GM20431 (cell line): ENCODE measurements at regions not wholly inside any gene's neighbourhood (a gene's known extent, or its start where the extent isn't known, plus 50 kb on each side); places are given as distances from the start of the nearest gene placed in this dataset.
"Not testable (repeated sequence)": the region's sequence is repeated elsewhere in the genome, so short reads cannot be mapped to it uniquely, and the experiment has no call there.

Source experiments
- in situ Hi-C: fragments of 300-500 bp; cut with MseI, MboI; formaldehyde crosslinking; loops from one replicate; pipeline ENCODE4 v1.15.0; 2020; ENCODE audit warnings: low sequenced_read_pairs; ENCODE audit not compliant: unreplicated experiment

GRCh38 chr6:48944276-48944675 is 518.8 kb downstream of the MMUT start:
- in situ Hi-C loops = not testable (repeated sequence)

GRCh38 chr6:48933136-48933535 is 529.9 kb downstream of the MMUT start:
- in situ Hi-C loops = no loop called here

GRCh38 chr6:48928937-48929336 is 534.1 kb downstream of the MMUT start:
- in situ Hi-C loops = no loop called here

- in situ Hi-C loops = no loop called here
Observed at GRCh38 chr6:48922837-48923236, 540.2 kb downstream of the MMUT start.

- in situ Hi-C loops = no loop called here
Observed at GRCh38 chr6:48919555-48919954, 543.5 kb downstream of the MMUT start.

- in situ Hi-C loops = no loop called here
Observed at GRCh38 chr6:48917233-48917632, 545.8 kb downstream of the MMUT start.

GRCh38 chr6:48916607-48917006 is 546.4 kb downstream of the MMUT start:
- in situ Hi-C loops = no loop called here

- in situ Hi-C loops = no loop called here
Observed at GRCh38 chr6:48915591-48915990, 547.5 kb downstream of the MMUT start.

GRCh38 chr6:48912503-48912902 is 550.5 kb downstream of the MMUT start:
- in situ Hi-C loops = no loop called here

GRCh38 chr6:48904809-48905208 is 558.2 kb downstream of the MMUT start:
- in situ Hi-C loops = no loop called here

GRCh38 chr6:48894469-48894868 is 568.6 kb downstream of the MMUT start:
- in situ Hi-C loops = no loop called here

GRCh38 chr6:48893048-48893447 is 570.0 kb downstream of the MMUT start:
- in situ Hi-C loops = no loop called here

- in situ Hi-C loops = no loop called here
Observed at GRCh38 chr6:48891308-48891707, 571.7 kb downstream of the MMUT start.

GRCh38 chr6:48889429-48889828 is 573.6 kb downstream of the MMUT start:
- in situ Hi-C loops = no loop called here

- in situ Hi-C loops = no loop called here
Observed at GRCh38 chr6:48883116-48883515, 579.9 kb downstream of the MMUT start.

GRCh38 chr6:48881551-48881950 is 581.5 kb downstream of the MMUT start:
- in situ Hi-C loops = no loop called here

- in situ Hi-C loops = no loop called here
Observed at GRCh38 chr6:48869595-48869994, 593.5 kb downstream of the MMUT start.

GRCh38 chr6:48866682-48867081 is 596.4 kb downstream of the MMUT start:
- in situ Hi-C loops = no loop called here

GRCh38 chr6:48860175-48860574 is 602.9 kb downstream of the MMUT start:
- in situ Hi-C loops = no loop called here

- in situ Hi-C loops = no loop called here
Observed at GRCh38 chr6:48859562-48860123, 603.4 kb downstream of the MMUT start.

- in situ Hi-C loops = no loop called here
Observed at GRCh38 chr6:48845219-48845618, 617.8 kb downstream of the MMUT start.

GRCh38 chr6:48844696-48845095 is 618.4 kb downstream of the MMUT start:
- in situ Hi-C loops = no loop called here

GRCh38 chr6:48840896-48841295 is 622.2 kb downstream of the MMUT start:
- in situ Hi-C loops = no loop called here
